Pancreas (tissue), 10 donors: ENCODE measurements at regions not wholly inside any gene's neighbourhood (a gene's known extent, or its start where the extent isn't known, plus 50 kb on each side); places are given as distances from the start of the nearest gene placed in this dataset.

Experiments used
- ATAC-seq, 4 donors: fragments of 200-7000 bp; cut with Tn5 transposase; one replicate each; pipeline versions ENCODE4 v1.8.0 to v1.9.1; 2020; ENCODE audit warnings: mild to moderate bottlenecking in 4 of 4, moderate library complexity in 4 of 4
- DNase-seq, 6 donors: peaks; one replicate each; pipeline ENCODE4 v3.0.0-alpha.2; 2020
- FAIRE-seq: peaks from 2 replicates; lab custom pipeline; 2012; peaks lifted over from hg19 to GRCh38; lab: Jason Lieb, UNC
- H3K27ac ChIP-seq, 4 donors: fragments of 200-600 bp; sonication (generic); 1 replicate in 3 of 4; 2 replicates in 1 of 4; pipeline versions ENCODE4 v1.5.0 to v1.8.0; 2020
- H3K27me3 ChIP-seq, 4 donors: fragments of 200-600 bp; one replicate each; pipeline ENCODE4 v1.8.0; 2021
- H3K36me3 ChIP-seq, 3 donors: fragments of 200-600 bp; sonication (generic) in 1 of 3; one replicate each; pipeline versions ENCODE4 v1.5.0 to v1.8.0; 2020 to 2021
- H3K4me1 ChIP-seq, 3 donors: fragments of 200-600 bp; one replicate each; pipeline ENCODE4 v1.8.0; 2021
- H3K4me3 ChIP-seq, 4 donors: fragments of 200-600 bp; sonication (generic) in 2 of 4; one replicate each; pipeline versions ENCODE4 v1.5.0 to v1.8.0; 2020 to 2021
- H3K9me3 ChIP-seq, 4 donors: fragments of 200-600 bp; one replicate each; pipeline ENCODE4 v1.8.0; 2021
- CTCF ChIP-seq, 4 donors: fragments of 200-600 bp; sonication (generic) in 3 of 4; IDR thresholded peaks; one replicate each; pipeline versions ENCODE4 v1.5.0 to v1.8.0; 2021; ENCODE audit warnings: antibody characterized with exemption in 4 of 4
- WGBS, 2 donors: extraction: QIAGEN DNeasy Blood & Tissue Kit; methylation state at CpG; one replicate each; pipeline ENCODE4 v1.1.7; 2013; 5-methylcytosine and 5-hydroxymethylcytosine counted together
- intact Hi-C, 3 donors: fragments of 100-400 bp; cut with DNase I; formaldehyde crosslinking; loops; one replicate each; pipeline versions ENCODE4 v1.11.1 to v1.14.2; 2022
- donor health status: healthy with polysubstance abuse.
- donor health status: DM: no; HTN: no; CAD: no; lungs with moderate emphysema.
- donor health status: DM: no; HTN: no; CAD: no.
- donor health status: control.
- donor health status: control.
- donor health status: Bipolar disorder and iron deficiency.
- donor health status: DM: yes; HTN: yes; CAD: no.
- donor health status: DM: no; HTN: no; CAD: no.
- donor health status: DM: no; HTN: no; CAD: no.
- donor health status: DM: yes; HTN: yes; CAD: no.

GRCh38 chr13:57858376-57858775 is 226.8 kb downstream of the PCDH17 start:
- FAIRE-seq (no peak), ATAC-seq (peak in 1 of 4 donors; percentile 42), DNase-seq (no peak)
- Histone ChIP-seq H3K9me3 (no peaks in the 10 kb centered on the region), H3K27ac (no peak overlapping the region), H3K4me3 (no peak overlapping the region), H3K36me3 (no peaks in the 10 kb centered on the region), H3K4me1 (no peaks in the 10 kb centered on the region), H3K27me3 (no peaks in the 10 kb centered on the region)
- intact Hi-C loops: no loop called here
- TF ChIP-seq CTCF (IDR thresholded peaks at IDR 0.05): no peak

- no peak for TF ChIP-seq CTCF (IDR thresholded peaks at IDR 0.05)
- no peak for ATAC-seq
- 60 to 61% methylated on average over 1 of the region's 1 CpG for WGBS, 2 donors
Measured at GRCh38 chr13:57862879-57863278, 231.3 kb downstream of the PCDH17 start.

GRCh38 chr13:57865600-57866294 is 234.2 kb downstream of the PCDH17 start:
- Histone ChIP-seq H3K4me3 (no peak overlapping the region), H3K36me3 (no peaks in the 10 kb centered on the region), H3K9me3 (no peaks in the 10 kb centered on the region), H3K4me1 (no peaks in the 10 kb centered on the region), H3K27ac (no peak overlapping the region), H3K27me3 (no peaks in the 10 kb centered on the region)
- no peak for TF ChIP-seq CTCF (IDR thresholded peaks at IDR 0.05)
- ATAC-seq (peak in 1 of 4 donors; percentile 28), FAIRE-seq (no peak), DNase-seq (no peak)
- intact Hi-C loops: no loop called here
- 38 to 46% methylated on average over 4 of the region's 4 CpGs for WGBS, 2 donors

More at GRCh38 chr13:57862879-57863278, 231.3 kb downstream of the PCDH17 start:
- FAIRE-seq: no peak
- no peaks in the 10 kb centered on the region for H3K27me3 ChIP-seq
- no peak for DNase-seq
- no peaks in the 10 kb centered on the region for H3K9me3 ChIP-seq
- H3K27ac ChIP-seq: no peak overlapping the region
- no peaks in the 10 kb centered on the region for H3K4me1 ChIP-seq
- no peaks in the 10 kb centered on the region for H3K36me3 ChIP-seq
- H3K4me3 ChIP-seq: no peak overlapping the region
- intact Hi-C loops: no loop called here

- 61 to 72% methylated on average over 3 of the region's 3 CpGs for WGBS, 2 donors
- no peak overlapping the region for H3K27ac ChIP-seq
- intact Hi-C loops: no loop called here
- no peak overlapping the region for H3K4me3 ChIP-seq
- no peaks in the 10 kb centered on the region for H3K9me3 ChIP-seq
- TF ChIP-seq CTCF (IDR thresholded peaks at IDR 0.05): no peak
- no peaks in the 10 kb centered on the region for H3K27me3 ChIP-seq
- ATAC-seq: no peak
- H3K36me3 ChIP-seq: no peaks in the 10 kb centered on the region
- DNase-seq: no peak
- no peaks in the 10 kb centered on the region for H3K4me1 ChIP-seq
- no peak for FAIRE-seq
Measured at GRCh38 chr13:57874530-57874929, 243.0 kb downstream of the PCDH17 start.

GRCh38 chr13:57877601-57878000 is 246.1 kb downstream of the PCDH17 start:
- no peak overlapping the region for H3K27ac ChIP-seq
- no peak for DNase-seq
- H3K4me1 ChIP-seq: no peaks in the 10 kb centered on the region
- no peak for TF ChIP-seq CTCF (IDR thresholded peaks at IDR 0.05)
- no peaks in the 10 kb centered on the region for H3K27me3 ChIP-seq
- 72 to 85% methylated on average over 2 of the region's 2 CpGs for WGBS, 2 donors
- intact Hi-C loops: no loop called here
- no peak overlapping the region for H3K4me3 ChIP-seq
- no peak for ATAC-seq
- H3K9me3 ChIP-seq: no peaks in the 10 kb centered on the region
- no peaks in the 10 kb centered on the region for H3K36me3 ChIP-seq
- FAIRE-seq: no peak
